ENCODE measurements at regions not wholly inside any gene's neighbourhood (a gene's known extent, or its start where the extent isn't known, plus 50 kb on each side); places are given as distances from the start of the nearest gene placed in this dataset.

GRCh38 chr13:68064001-68064770, 834.0 kb upstream of the PCDH9 start:
- Histone ChIP-seq H3K9ac (ENCODE audit: control insufficient read depth, extremely low read depth, insufficient read depth, low read length) (no peak overlapping the region), H3K79me2 (ENCODE audit: control insufficient read depth, insufficient read depth, low read length) (no peaks in the 10 kb centered on the region), H2AFZ (ENCODE audit: control insufficient read depth, low read length) (no peak overlapping the region), H4K20me1 (ENCODE audit: control insufficient read depth, extremely low read depth, insufficient read depth, low read length) (no peaks in the 10 kb centered on the region), H3K9me3 (ENCODE audit: control insufficient read depth, low read depth, low read length) (no peaks in the 10 kb centered on the region), H3K36me3 (ENCODE audit: control insufficient read depth in 2 of 2, extremely low read depth in 1 of 2, insufficient read depth in 2 of 2, low read length in 2 of 2) (no peaks in the 10 kb centered on the region), H3K9me1 (ENCODE audit: control insufficient read depth, extremely low read depth, insufficient read depth, low read length) (no peaks in the 10 kb centered on the region), H3K27me3 (ENCODE audit: control insufficient read depth, extremely low read depth, insufficient read depth, low read length) (no peaks in the 10 kb centered on the region), H3K4me3 (ENCODE audit: control insufficient read depth in 2 of 3, extremely low read depth in 1 of 3, insufficient read depth in 2 of 3, low read depth in 1 of 3, low read length in 3 of 3) (no peak overlapping the region), H3K27ac (ENCODE audit: control insufficient read depth, insufficient read depth, low read length) (no peak overlapping the region), H3K4me1 (ENCODE audit: control insufficient read depth, extremely low read depth, insufficient read depth, low read length) (no peaks in the 10 kb centered on the region), H3K4me2 (ENCODE audit: control insufficient read depth, extremely low read depth, insufficient read depth, low read depth, low read length) (no peak overlapping the region)
- dilution Hi-C loops (cut with MboI; ENCODE audit: extremely low pct_ligation_motif_present, low sequenced_read_pairs): no loop called here
- FAIRE-seq (no peak), DNase-seq (ENCODE audit: low read depth, low spot score) (no peak)
- TF ChIP-seq CTCF (optimal IDR thresholded peaks at IDR 0.05 in 1 of 3, IDR thresholded peaks at IDR 0.05 in 1 of 3, conservative IDR thresholded peaks at IDR 0.05 in 1 of 3; ENCODE audit: extremely low read depth in 1 of 3, insufficient read depth in 2 of 3, low read length in 3 of 3): no peak
- TF ChIP-seq EZH2 (IDR thresholded peaks at IDR 0.05; ENCODE audit: low read length): no peak

- dilution Hi-C loops (cut with MboI; ENCODE audit: extremely low pct_ligation_motif_present, low sequenced_read_pairs): no loop called here
- Histone ChIP-seq H3K27me3 (ENCODE audit: control insufficient read depth, extremely low read depth, insufficient read depth, low read length) (no peaks in the 10 kb centered on the region), H4K20me1 (ENCODE audit: control insufficient read depth, extremely low read depth, insufficient read depth, low read length) (no peaks in the 10 kb centered on the region), H3K4me1 (ENCODE audit: control insufficient read depth, extremely low read depth, insufficient read depth, low read length) (no peaks in the 10 kb centered on the region), H3K36me3 (ENCODE audit: control insufficient read depth in 2 of 2, extremely low read depth in 1 of 2, insufficient read depth in 2 of 2, low read length in 2 of 2) (no peaks in the 10 kb centered on the region), H3K4me3 (ENCODE audit: control insufficient read depth in 2 of 3, extremely low read depth in 1 of 3, insufficient read depth in 2 of 3, low read depth in 1 of 3, low read length in 3 of 3) (no peak overlapping the region), H3K27ac (ENCODE audit: control insufficient read depth, insufficient read depth, low read length) (no peak overlapping the region), H3K4me2 (ENCODE audit: control insufficient read depth, extremely low read depth, insufficient read depth, low read depth, low read length) (no peak overlapping the region), H3K79me2 (ENCODE audit: control insufficient read depth, insufficient read depth, low read length) (no peaks in the 10 kb centered on the region), H3K9ac (ENCODE audit: control insufficient read depth, extremely low read depth, insufficient read depth, low read length) (no peak overlapping the region), H3K9me3 (ENCODE audit: control insufficient read depth, low read depth, low read length) (no peaks in the 10 kb centered on the region), H3K9me1 (ENCODE audit: control insufficient read depth, extremely low read depth, insufficient read depth, low read length) (no peaks in the 10 kb centered on the region), H2AFZ (ENCODE audit: control insufficient read depth, low read length) (no peak overlapping the region)
- no peak for TF ChIP-seq CTCF (optimal IDR thresholded peaks at IDR 0.05 in 1 of 3, IDR thresholded peaks at IDR 0.05 in 1 of 3, conservative IDR thresholded peaks at IDR 0.05 in 1 of 3; ENCODE audit: extremely low read depth in 1 of 3, insufficient read depth in 2 of 3, low read length in 3 of 3)
- no peak for TF ChIP-seq EZH2 (IDR thresholded peaks at IDR 0.05; ENCODE audit: low read length)
- no peak for DNase-seq (ENCODE audit: low read depth, low spot score)
- FAIRE-seq: no peak
Measured at GRCh38 chr13:68063181-68063580, 833.0 kb upstream of the PCDH9 start.

Measured in keratinocyte (primary cell).